Endodermal cell (in vitro differentiated cells): ENCODE measurements at regions not wholly inside any gene's neighbourhood (a gene's known extent, or its start where the extent isn't known, plus 50 kb on each side); places are given as distances from the start of the nearest gene placed in this dataset.

ENCODE experiments used
- DNase-seq: peaks from one replicate; pipeline ENCODE4 v3.0.0-alpha.2; 2017
- H3K27ac ChIP-seq: 2 replicates; pipeline ENCODE4 v1.5.1; 2013; ENCODE audit warnings: mild to moderate bottlenecking, low read depth, low read length, moderate library complexity
- H3K27me3 ChIP-seq: 2 replicates; pipeline ENCODE4 v1.6.1; 2013; ENCODE audit warnings: mild to moderate bottlenecking, low read length, moderate library complexity; ENCODE audit not compliant: insufficient read depth, control insufficient read depth, poor library complexity, severe bottlenecking
- H3K36me3 ChIP-seq: 2 replicates; pipeline ENCODE4 v1.7.0; 2013; ENCODE audit warnings: mild to moderate bottlenecking, low read length, moderate library complexity; ENCODE audit not compliant: control insufficient read depth, insufficient read depth
- H3K4me1 ChIP-seq: one replicate; pipeline ENCODE4 v1.7.0; 2013; ENCODE audit warnings: low read length; ENCODE audit not compliant: control insufficient read depth, insufficient read depth
- H3K4me3 ChIP-seq: 2 replicates; pipeline ENCODE4 v1.5.1; 2013; ENCODE audit warnings: mild to moderate bottlenecking, low read length, moderate library complexity
- H3K9ac ChIP-seq: 2 replicates; pipeline ENCODE4 v1.6.1; 2013; ENCODE audit warnings: mild to moderate bottlenecking, low read length, moderate library complexity; ENCODE audit not compliant: poor library complexity, severe bottlenecking; ENCODE audit errors: extremely low read depth
- H3K9me3 ChIP-seq: 2 replicates; pipeline ENCODE4 v1.6.1; 2013; ENCODE audit warnings: mild to moderate bottlenecking, low read length, moderate library complexity; ENCODE audit not compliant: control insufficient read depth
- H3K27ac Mint-ChIP-seq: 2 replicates; pipeline ENCODE4 v1.8.0; 2020; ENCODE audit warnings: mixed read lengths
- H3K27me3 Mint-ChIP-seq: 2 replicates; pipeline ENCODE4 v1.8.0; 2021; ENCODE audit warnings: mild to moderate bottlenecking, mixed read lengths; ENCODE audit not compliant: insufficient read depth
- H3K36me3 Mint-ChIP-seq: 2 replicates; pipeline ENCODE4 v1.8.0; 2020; ENCODE audit warnings: low read depth, mixed read lengths
- H3K4me1 Mint-ChIP-seq: 2 replicates; pipeline ENCODE4 v1.8.0; 2020; ENCODE audit warnings: mixed read lengths
- H3K4me3 Mint-ChIP-seq: 2 replicates; pipeline ENCODE4 v1.8.0; 2020; ENCODE audit warnings: mild to moderate bottlenecking, moderate library complexity, mixed read lengths
- H3K9me3 Mint-ChIP-seq: 2 replicates; pipeline ENCODE4 v1.8.0; 2020; ENCODE audit warnings: mild to moderate bottlenecking, mixed read lengths
- WGBS, 2 experiments: methylation state at CpG; one replicate each; pipeline versions ENCODE4 v1.1.5 to v1.1.7; 2013; ENCODE audit warnings: missing lambda C conversion rate in 2 of 2, mixed read lengths in 1 of 2; ENCODE audit not compliant: insufficient coverage in 1 of 2, insufficient read length in 1 of 2; 5-methylcytosine and 5-hydroxymethylcytosine counted together
- TF ChIP-seq, protein P1 (sequence below): fragments of 200-600 bp; sonication (generic); conservative IDR thresholded peaks from 2 replicates; pipeline ENCODE4 v1.5.0; 2021; ENCODE audit warnings: antibody characterized with exemption, mild to moderate bottlenecking

DNA sequence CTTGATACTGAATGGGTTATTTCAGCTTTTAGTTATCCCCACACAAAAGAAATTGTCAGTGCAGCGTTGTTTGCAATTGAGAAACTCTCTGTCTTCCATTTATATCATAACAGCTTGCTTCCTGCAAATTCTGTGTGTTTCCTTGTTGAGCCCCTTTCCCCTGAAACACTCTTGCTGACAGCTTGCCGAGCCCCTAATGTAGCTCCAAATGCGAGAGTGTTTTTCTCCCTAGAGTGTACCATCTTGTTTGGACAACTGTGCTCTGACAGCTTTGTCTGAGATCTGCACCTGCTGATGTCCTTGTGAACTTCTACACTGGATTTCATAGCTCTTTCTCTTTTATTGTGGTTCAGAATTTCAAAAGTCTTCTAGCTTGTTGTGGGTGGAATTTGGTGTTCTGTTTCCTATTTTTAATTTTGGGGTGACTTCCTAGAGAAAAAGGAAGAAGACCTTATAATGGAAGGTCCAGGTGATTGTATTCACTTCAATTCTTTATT, 343.5 kb downstream of the PDCD6IP start:
- Histone ChIP-seq H3K4me3 (no peak overlapping the region), H3K36me3 (no peaks in the 10 kb centered on the region), H3K9me3 (no peaks in the 10 kb centered on the region), H3K9ac (no peak overlapping the region), H3K27me3 (no peaks in the 10 kb centered on the region), H3K4me1 (no peaks in the 10 kb centered on the region), H3K27ac (no peak overlapping the region)
- WGBS, 2 experiments: 93 to 94% methylated on average over 3 of the region's 3 CpGs
- H3K27me3 Mint-ChIP-seq: no peaks in the 10 kb centered on the region
- no peak overlapping the region for H3K4me3 Mint-ChIP-seq
- H3K36me3 Mint-ChIP-seq: no peaks in the 10 kb centered on the region
- DNase-seq: no peak
- peaks cover 2% of the 10 kb centered on the region for H3K9me3 Mint-ChIP-seq
- H3K4me1 Mint-ChIP-seq: peaks cover 5% of the 10 kb centered on the region
- H3K27ac Mint-ChIP-seq: no peak overlapping the region
- TF ChIP-seq, protein P1, sequence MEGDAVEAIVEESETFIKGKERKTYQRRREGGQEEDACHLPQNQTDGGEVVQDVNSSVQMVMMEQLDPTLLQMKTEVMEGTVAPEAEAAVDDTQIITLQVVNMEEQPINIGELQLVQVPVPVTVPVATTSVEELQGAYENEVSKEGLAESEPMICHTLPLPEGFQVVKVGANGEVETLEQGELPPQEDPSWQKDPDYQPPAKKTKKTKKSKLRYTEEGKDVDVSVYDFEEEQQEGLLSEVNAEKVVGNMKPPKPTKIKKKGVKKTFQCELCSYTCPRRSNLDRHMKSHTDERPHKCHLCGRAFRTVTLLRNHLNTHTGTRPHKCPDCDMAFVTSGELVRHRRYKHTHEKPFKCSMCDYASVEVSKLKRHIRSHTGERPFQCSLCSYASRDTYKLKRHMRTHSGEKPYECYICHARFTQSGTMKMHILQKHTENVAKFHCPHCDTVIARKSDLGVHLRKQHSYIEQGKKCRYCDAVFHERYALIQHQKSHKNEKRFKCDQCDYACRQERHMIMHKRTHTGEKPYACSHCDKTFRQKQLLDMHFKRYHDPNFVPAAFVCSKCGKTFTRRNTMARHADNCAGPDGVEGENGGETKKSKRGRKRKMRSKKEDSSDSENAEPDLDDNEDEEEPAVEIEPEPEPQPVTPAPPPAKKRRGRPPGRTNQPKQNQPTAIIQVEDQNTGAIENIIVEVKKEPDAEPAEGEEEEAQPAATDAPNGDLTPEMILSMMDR: no peak

DNA sequence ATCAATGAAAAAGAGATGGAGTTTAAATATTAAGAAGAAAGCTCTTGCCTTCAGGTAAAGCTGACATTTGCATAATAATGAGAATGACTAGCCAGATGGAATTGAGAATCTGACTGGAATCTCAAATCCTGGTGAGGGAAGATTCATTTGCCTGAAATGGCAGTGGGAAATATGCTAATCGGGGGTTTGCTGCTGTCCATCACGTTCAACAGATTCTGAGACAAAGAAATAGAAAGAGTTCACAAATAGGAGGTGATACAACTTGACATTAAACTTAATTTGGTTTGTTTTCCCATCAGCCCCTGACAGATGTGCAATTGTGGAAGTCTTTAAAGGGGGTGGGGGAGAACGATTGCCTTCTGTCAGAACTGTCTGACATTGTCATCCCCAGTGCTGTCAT, 347.4 kb downstream of the PDCD6IP start:
- H3K27me3 Mint-ChIP-seq: no peaks in the 10 kb centered on the region
- TF ChIP-seq, protein P1: no peak
- H3K4me1 ChIP-seq: no peaks in the 10 kb centered on the region
- no peak overlapping the region for H3K27ac ChIP-seq
- no peak overlapping the region for H3K27ac Mint-ChIP-seq
- H3K4me1 Mint-ChIP-seq: peaks cover 5% of the 10 kb centered on the region
- no peaks in the 10 kb centered on the region for H3K36me3 Mint-ChIP-seq
- H3K4me3 ChIP-seq: no peak overlapping the region
- H3K4me3 Mint-ChIP-seq: no peak overlapping the region
- H3K27me3 ChIP-seq: no peaks in the 10 kb centered on the region
- H3K9me3 ChIP-seq: no peaks in the 10 kb centered on the region
- no peaks in the 10 kb centered on the region for H3K9me3 Mint-ChIP-seq
- no peaks in the 10 kb centered on the region for H3K36me3 ChIP-seq
- no peak for DNase-seq
- 31 to 48% methylated on average over 3 of the region's 3 CpGs for WGBS, 2 experiments
- H3K9ac ChIP-seq: no peak overlapping the region

- Mint-ChIP-seq H3K27me3 (no peaks in the 10 kb centered on the region), H3K36me3 (no peaks in the 10 kb centered on the region), H3K4me1 (peaks cover 5% of the 10 kb centered on the region), H3K27ac (no peak overlapping the region), H3K9me3 (no peaks in the 10 kb centered on the region), H3K4me3 (no peak overlapping the region)
- TF ChIP-seq, protein P1: no peak
- Histone ChIP-seq H3K4me1 (no peaks in the 10 kb centered on the region), H3K27ac (no peak overlapping the region), H3K9me3 (no peaks in the 10 kb centered on the region), H3K36me3 (no peaks in the 10 kb centered on the region), H3K27me3 (no peaks in the 10 kb centered on the region), H3K9ac (no peak overlapping the region), H3K4me3 (no peak overlapping the region)
- DNase-seq: no peak
These were observed 348.2 kb downstream of the PDCD6IP start for GRCh38 chr3:34146596-34146995.
